HepG2 (cell line): ENCODE measurements at regions not wholly inside any gene's neighbourhood (a gene's known extent, or its start where the extent isn't known, plus 50 kb on each side); places are given as distances from the start of the nearest gene placed in this dataset.

ENCODE experiments used
- ATAC-seq: fragments of 200-7000 bp; cut with Tn5 transposase; 3 replicates; pipeline ENCODE4 v1.9.1; 2020; ENCODE audit warnings: mild to moderate bottlenecking, moderate library complexity
- BruUV-seq: library from RNA; stranded (reverse); fragments of 400-500 nt; replicated peaks from 2 replicates; lab custom pipeline; 2021; lab: Mats Ljungman, UMichigan
- CTCF ChIA-PET: fragments of 300-600 bp; formaldehyde crosslinking; extraction: SDS; loops from one replicate; lab custom pipeline; 2021; ENCODE audit warnings: low total read pairs, inconsistent platforms, low intra/inter-chr PET ratio; lab: Yijun Ruan, JAX
- POLR2A ChIA-PET: fragments of 350-600 bp; sonication (Branson Sonifier 250); formaldehyde crosslinking; loops from one replicate; lab custom pipeline; 2020; ENCODE audit warnings: antibody characterized with exemption, inconsistent platforms; lab: Yijun Ruan, JAX
- DNase-seq: peaks from one replicate; pipeline ENCODE4 v3.0.0-alpha.2; 2015; ENCODE audit warnings: low spot score
- FAIRE-seq: peaks from 3 replicates; lab custom pipeline; 2011; peaks lifted over from hg19 to GRCh38; lab: Jason Lieb, UNC
- H2AFZ ChIP-seq: one replicate; pipeline ENCODE4 v1.6.1; 2011; ENCODE audit warnings: low read length, inconsistent platforms
- H3K27ac ChIP-seq: fragments of 300-600 bp; 3 replicates; pipeline ENCODE4 v1.8.0; 2011; ENCODE audit warnings: mixed run types, mild to moderate bottlenecking, mixed read lengths, low read length, inconsistent platforms; ENCODE audit not compliant: insufficient read depth; ENCODE audit errors: extremely low read length
- H3K27me3 ChIP-seq, 2 experiments: fragments of 200-600 bp in 1 of 2; 2 replicates in 1 of 2; 3 replicates in 1 of 2; pipeline versions ENCODE4 v1.6.0 to v1.8.0; 2011; ENCODE audit warnings: low read length in 2 of 2, mild to moderate bottlenecking in 2 of 2, moderate library complexity in 2 of 2, inconsistent platforms in 1 of 2; ENCODE audit not compliant: insufficient read depth in 2 of 2, control insufficient read depth in 1 of 2
- H3K36me3 ChIP-seq, 2 experiments: fragments of 200-600 bp in 1 of 2; replicated peaks in 1 of 2; 2 replicates in 1 of 2; 3 replicates in 1 of 2; pipeline versions ENCODE4 v1.5.1 to v1.8.0; 2011; ENCODE audit warnings: low read length in 2 of 2, inconsistent platforms in 1 of 2; ENCODE audit not compliant: insufficient read depth in 2 of 2, control insufficient read depth in 1 of 2
- H3K4me1 ChIP-seq: 2 replicates; pipeline ENCODE4 v1.5.1; 2012; ENCODE audit warnings: low read length, inconsistent platforms; ENCODE audit not compliant: insufficient read depth
- H3K4me2 ChIP-seq: 2 replicates; pipeline ENCODE4 v1.6.0; 2011; ENCODE audit warnings: low read depth, low read length, inconsistent platforms
- H3K4me3 ChIP-seq, 3 experiments: fragments of 200-600 bp in 1 of 3; sonication (generic), shearing (Covaris generic) in 1 of 3; replicated peaks in 1 of 3; 2 replicates each; pipeline ENCODE4 v1.5.1; 2011 to 2016; ENCODE audit warnings: low read length in 3 of 3, inconsistent platforms in 2 of 3, low read depth in 2 of 3, mild to moderate bottlenecking in 2 of 3, control low read depth in 1 of 3, mixed read lengths in 1 of 3; ENCODE audit not compliant: insufficient read depth in 1 of 3
- H3K79me2 ChIP-seq: one replicate; pipeline ENCODE4 v1.6.1; 2011; ENCODE audit warnings: low read length, inconsistent platforms; ENCODE audit not compliant: insufficient read depth
- H3K9ac ChIP-seq: 2 replicates; pipeline ENCODE4 v1.6.0; 2011; ENCODE audit warnings: mild to moderate bottlenecking, low read depth, low read length, inconsistent platforms; ENCODE audit not compliant: insufficient read depth
- H3K9me3 ChIP-seq: 2 replicates; pipeline ENCODE4 v1.5.1; 2012; ENCODE audit warnings: mild to moderate bottlenecking, low read length
- H4K20me1 ChIP-seq: 2 replicates; pipeline ENCODE4 v1.6.0; 2011; ENCODE audit warnings: inconsistent platforms, mild to moderate bottlenecking, low read length, moderate library complexity; ENCODE audit not compliant: insufficient read depth
- BRD4 ChIP-seq: sonication (generic); formaldehyde crosslinking; IDR thresholded peaks from 2 replicates; pipeline ENCODE4 v1.4.0; 2020; ENCODE audit warnings: missing genetic modification reagents
- FOXJ3 ChIP-seq: sonication (generic); formaldehyde crosslinking; IDR thresholded peaks from 2 replicates; pipeline ENCODE4 v1.4.0; 2020; ENCODE audit warnings: missing genetic modification reagents, mild to moderate bottlenecking, borderline replicate concordance
- LRRFIP1 ChIP-seq: sonication (generic); formaldehyde crosslinking; conservative IDR thresholded peaks from 2 replicates; pipeline ENCODE4 v1.4.0; 2020; ENCODE audit warnings: missing genetic modification reagents
- MTA3 ChIP-seq: sonication (generic); formaldehyde crosslinking; IDR thresholded peaks from 2 replicates; pipeline ENCODE4 v1.4.0; 2020; ENCODE audit warnings: missing genetic modification reagents
- MXD4 ChIP-seq: IDR thresholded peaks from 2 replicates; pipeline ENCODE4 v1.6.1; 2016; ENCODE audit warnings: mild to moderate bottlenecking, missing biosample characterization, missing genetic modification reagents
- REPIN1 ChIP-seq: sonication (generic); formaldehyde crosslinking; IDR thresholded peaks from 2 replicates; pipeline ENCODE4 v1.8.0; 2022; ENCODE audit warnings: missing genetic modification reagents, low read depth, mild to moderate bottlenecking, borderline replicate concordance
- SMARCC2 ChIP-seq: fragments of 450-650 bp; IDR thresholded peaks from 2 replicates; pipeline ENCODE4 v1.6.1; 2017; ENCODE audit warnings: antibody characterized with exemption, mild to moderate bottlenecking
- ZNF253 ChIP-seq: sonication (generic); formaldehyde crosslinking; IDR thresholded peaks from 2 replicates; pipeline ENCODE4 v1.8.0; 2022; ENCODE audit warnings: mild to moderate bottlenecking, missing genetic modification reagents, borderline replicate concordance
- ZNF30 ChIP-seq: sonication (generic); formaldehyde crosslinking; IDR thresholded peaks from 2 replicates; pipeline ENCODE4 v1.5.0; 2020; ENCODE audit warnings: mild to moderate bottlenecking, missing genetic modification reagents
- ZNF496 ChIP-seq: sonication (generic); formaldehyde crosslinking; IDR thresholded peaks from 2 replicates; pipeline ENCODE4 v1.8.1; 2023; ENCODE audit warnings: mild to moderate bottlenecking, moderate library complexity, missing genetic modification reagents; ENCODE audit not compliant: insufficient replicate concordance
- ZNF598 ChIP-seq: sonication (generic); formaldehyde crosslinking; IDR thresholded peaks from 2 replicates; pipeline ENCODE4 v1.5.1; 2020; ENCODE audit warnings: mild to moderate bottlenecking, missing genetic modification reagents, borderline replicate concordance
- ZNF644 ChIP-seq: IDR thresholded peaks from 2 replicates; pipeline ENCODE4 v1.6.1; 2016; ENCODE audit warnings: low read depth
- ZSCAN30 ChIP-seq: sonication (generic); formaldehyde crosslinking; IDR thresholded peaks from 2 replicates; pipeline ENCODE4 v1.5.0; 2020; ENCODE audit warnings: mild to moderate bottlenecking, missing genetic modification reagents
- WGBS: methylation state at CpG from one replicate; pipeline ENCODE4 v1.1.6; 2017; ENCODE audit warnings: low lambda C conversion rate; 5-methylcytosine and 5-hydroxymethylcytosine counted together
- in situ Hi-C: cut with HindIII; loops from 2 replicates; pipeline ENCODE4 v1.10.0; 2017; ENCODE audit warnings: low pct_unique_long_range_greater_than_20kb; ENCODE audit not compliant: extremely low pct_ligation_motif_present
- intact Hi-C: fragments of 100-400 bp; cut with micrococcal nuclease; formaldehyde crosslinking; loops from one replicate; pipeline ENCODE4 v1.10.0; 2022; ENCODE audit not compliant: unreplicated experiment
- TF ChIP-seq, protein P1 (sequence below): sonication (generic); formaldehyde crosslinking; IDR thresholded peaks from 2 replicates; pipeline ENCODE4 v1.5.1; 2020; ENCODE audit warnings: missing genetic modification reagents, mild to moderate bottlenecking, borderline replicate concordance
- TF ChIP-seq, protein P2 (sequence below): IDR thresholded peaks from 2 replicates; pipeline ENCODE4 v1.6.1; 2016; ENCODE audit warnings: missing compliant biosample characterization, missing genetic modification reagents, borderline replicate concordance

DNA sequence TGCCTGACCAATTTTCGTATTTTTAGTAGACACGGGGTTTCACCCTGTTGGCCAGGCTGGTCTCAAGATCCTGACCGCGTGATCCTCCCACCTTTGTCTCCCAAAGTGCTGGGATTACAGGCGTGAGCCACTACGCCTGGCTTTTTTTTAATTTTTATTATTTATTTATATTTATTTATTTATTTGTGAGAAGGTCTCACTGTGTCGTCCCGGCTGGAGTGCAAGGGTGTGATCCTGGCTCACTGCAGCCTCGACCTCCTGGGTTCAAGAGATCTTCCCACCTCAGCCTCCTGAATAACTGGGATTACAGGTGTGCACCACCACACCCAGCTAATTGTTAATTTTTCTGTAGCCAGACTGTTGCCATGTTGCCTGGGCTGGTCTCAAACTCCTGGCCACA lies 141.1 kb downstream of the CRLF2 start:
- no peaks in the 10 kb centered on the region for H4K20me1 ChIP-seq
- no peak for TF ChIP-seq REPIN1 (CRISPR knock-in tag)
- no peak for TF ChIP-seq ZNF496
- TF ChIP-seq ZNF644 = no peak
- H3K27ac ChIP-seq = no peak overlapping the region
- no peak for ATAC-seq
- H2AFZ ChIP-seq = no peak overlapping the region
- no TSS peak for BruUV-seq
- intact Hi-C loops (no loop called here), in situ Hi-C loops (no loop called here)
- H3K4me1 ChIP-seq = no peaks in the 10 kb centered on the region
- no peak for FAIRE-seq
- DNase-seq = no peak
- POLR2A ChIA-PET = no interaction called here
- H3K36me3 ChIP-seq = no peaks in the 10 kb centered on the region
- peaks cover 0 to 5% of the 10 kb centered on the region in 2 experiments; a peak in 1 of 5 replicates for H3K27me3 ChIP-seq
- H3K4me2 ChIP-seq = no peak overlapping the region
- 59% methylated on average over 9 of the region's 9 CpGs for WGBS
- H3K9ac ChIP-seq = no peak overlapping the region
- no peak overlapping the region for H3K4me3 ChIP-seq
- CTCF ChIA-PET = no interaction called here
- H3K9me3 ChIP-seq = no peaks in the 10 kb centered on the region
- H3K79me2 ChIP-seq = no peaks in the 10 kb centered on the region

DNA sequence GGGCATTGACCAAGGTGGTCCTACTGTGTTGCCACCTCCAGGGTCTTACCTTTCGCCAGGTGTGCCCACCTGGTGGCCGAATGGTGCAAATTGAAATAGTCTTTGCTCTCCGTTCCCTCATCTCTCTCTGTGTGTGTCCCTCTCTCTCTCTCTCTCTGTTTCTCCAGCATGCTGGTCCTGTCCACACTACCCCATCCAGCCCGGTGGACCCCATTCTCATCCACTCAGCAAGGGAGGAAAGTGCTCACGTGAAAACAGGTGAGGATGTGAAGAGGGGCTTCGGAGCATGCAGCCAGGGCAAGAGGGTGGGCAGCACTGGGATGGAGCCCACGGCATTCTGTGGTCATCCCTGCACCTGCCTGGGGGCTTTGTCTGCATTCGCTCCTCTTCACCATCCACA lies 150.1 kb downstream of the CRLF2 start:
- Histone ChIP-seq H3K4me3 (no peak overlapping the region), H3K9me3 (no peaks in the 10 kb centered on the region), H3K4me2 (no peak overlapping the region), H3K4me1 (no peaks in the 10 kb centered on the region), H3K9ac (no peak overlapping the region), H3K27ac (no peak overlapping the region), H3K27me3 (no peaks in the 10 kb centered on the region), H3K79me2 (no peaks in the 10 kb centered on the region), H2AFZ (no peak overlapping the region), H4K20me1 (no peaks in the 10 kb centered on the region), H3K36me3 (no peaks in the 10 kb centered on the region)
- DNase-seq (no peak), ATAC-seq (no peak), FAIRE-seq (no peak)
- CTCF ChIA-PET = no interaction called here
- POLR2A ChIA-PET = no interaction called here
- no TSS peak for BruUV-seq
- in situ Hi-C loops = no loop called here
- 13% methylated on average over 8 of the region's 8 CpGs for WGBS
- intact Hi-C loops = no loop called here
- no peak for TF ChIP-seq ZNF253 (CRISPR knock-in tag)
- no peak for TF ChIP-seq ZNF598 (CRISPR knock-in tag)
- TF ChIP-seq MXD4 (CRISPR knock-in tag) = no peak
- no peak for TF ChIP-seq LRRFIP1 (CRISPR knock-in tag)
- TF ChIP-seq BRD4 (CRISPR knock-in tag) = no peak
- TF ChIP-seq, protein P1, sequence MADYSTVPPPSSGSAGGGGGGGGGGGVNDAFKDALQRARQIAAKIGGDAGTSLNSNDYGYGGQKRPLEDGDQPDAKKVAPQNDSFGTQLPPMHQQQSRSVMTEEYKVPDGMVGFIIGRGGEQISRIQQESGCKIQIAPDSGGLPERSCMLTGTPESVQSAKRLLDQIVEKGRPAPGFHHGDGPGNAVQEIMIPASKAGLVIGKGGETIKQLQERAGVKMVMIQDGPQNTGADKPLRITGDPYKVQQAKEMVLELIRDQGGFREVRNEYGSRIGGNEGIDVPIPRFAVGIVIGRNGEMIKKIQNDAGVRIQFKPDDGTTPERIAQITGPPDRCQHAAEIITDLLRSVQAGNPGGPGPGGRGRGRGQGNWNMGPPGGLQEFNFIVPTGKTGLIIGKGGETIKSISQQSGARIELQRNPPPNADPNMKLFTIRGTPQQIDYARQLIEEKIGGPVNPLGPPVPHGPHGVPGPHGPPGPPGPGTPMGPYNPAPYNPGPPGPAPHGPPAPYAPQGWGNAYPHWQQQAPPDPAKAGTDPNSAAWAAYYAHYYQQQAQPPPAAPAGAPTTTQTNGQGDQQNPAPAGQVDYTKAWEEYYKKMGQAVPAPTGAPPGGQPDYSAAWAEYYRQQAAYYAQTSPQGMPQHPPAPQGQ (CRISPR knock-in tag) = no peak
- TF ChIP-seq, protein P2, sequence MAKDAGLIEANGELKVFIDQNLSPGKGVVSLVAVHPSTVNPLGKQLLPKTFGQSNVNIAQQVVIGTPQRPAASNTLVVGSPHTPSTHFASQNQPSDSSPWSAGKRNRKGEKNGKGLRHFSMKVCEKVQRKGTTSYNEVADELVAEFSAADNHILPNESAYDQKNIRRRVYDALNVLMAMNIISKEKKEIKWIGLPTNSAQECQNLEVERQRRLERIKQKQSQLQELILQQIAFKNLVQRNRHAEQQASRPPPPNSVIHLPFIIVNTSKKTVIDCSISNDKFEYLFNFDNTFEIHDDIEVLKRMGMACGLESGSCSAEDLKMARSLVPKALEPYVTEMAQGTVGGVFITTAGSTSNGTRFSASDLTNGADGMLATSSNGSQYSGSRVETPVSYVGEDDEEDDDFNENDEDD (CRISPR knock-in tag) = no peak
- TF ChIP-seq ZSCAN30 (CRISPR knock-in tag) = no peak
- no peak for TF ChIP-seq SMARCC2
- TF ChIP-seq MTA3 (CRISPR knock-in tag) = no peak
- no peak for TF ChIP-seq FOXJ3 (CRISPR knock-in tag)
- no peak for TF ChIP-seq ZNF30
